Psoas muscle (tissue), 7 donors: ENCODE measurements at regions not wholly inside any gene's neighbourhood (a gene's known extent, or its start where the extent isn't known, plus 50 kb on each side); places are given as distances from the start of the nearest gene placed in this dataset.

Source experiments
- ATAC-seq, 4 donors: fragments of 200-7000 bp; cut with Tn5 transposase; one replicate each; pipeline ENCODE4 v1.9.1; 2020; ENCODE audit warnings: moderate library complexity in 3 of 4, mild to moderate bottlenecking in 2 of 4
- DNase-seq, 2 donors: peaks; one replicate each; pipeline ENCODE4 v3.0.0-alpha.2; 2020
- H3K27ac ChIP-seq: fragments of 200-600 bp; one replicate; pipeline ENCODE4 v1.8.0; 2022
- H3K27me3 ChIP-seq, 3 donors: fragments of 200-600 bp in 1 of 3; one replicate each; pipeline versions ENCODE4 v1.6.1 to v1.8.0; 2013 to 2022; ENCODE audit warnings: low read length in 2 of 3, mild to moderate bottlenecking in 2 of 3, moderate library complexity in 1 of 3; ENCODE audit not compliant: insufficient read depth in 3 of 3
- H3K36me3 ChIP-seq, 2 donors: fragments of 200-600 bp in 1 of 2; one replicate each; pipeline versions ENCODE4 v1.6.1 to v1.8.0; 2013 to 2022; ENCODE audit warnings: low read depth in 1 of 2, mild to moderate bottlenecking in 1 of 2, moderate library complexity in 1 of 2; ENCODE audit not compliant: insufficient read depth in 1 of 2
- H3K4me1 ChIP-seq: fragments of 200-600 bp; one replicate; pipeline ENCODE4 v1.8.0; 2022
- H3K4me3 ChIP-seq: fragments of 200-600 bp; one replicate; pipeline ENCODE4 v1.8.0; 2022; ENCODE audit warnings: mild to moderate bottlenecking
- H3K9me3 ChIP-seq: fragments of 200-600 bp; one replicate; pipeline ENCODE4 v1.8.0; 2022
- CTCF ChIP-seq: fragments of 200-600 bp; IDR thresholded peaks from one replicate; pipeline ENCODE4 v1.8.0; 2022; ENCODE audit warnings: antibody characterized with exemption
- WGBS, 3 donors: extraction: QIAGEN DNeasy Blood & Tissue Kit; methylation state at CpG; one replicate each; pipeline versions ENCODE4 v1.1.6 to v1.1.7; 2013; 5-methylcytosine and 5-hydroxymethylcytosine counted together
- intact Hi-C, 2 donors: fragments of 100-400 bp; cut with DNase I; formaldehyde crosslinking; loops; one replicate each; pipeline versions ENCODE4 v1.11.0 to v1.14.2; 2022
- donor health status: healthy with polysubstance abuse.
- donor health status: DM: no; HTN: no; CAD: no; lungs with moderate emphysema.
- donor health status: Bipolar disorder and iron deficiency.
- donor health status: healthy.
- donor health status: DM: yes; HTN: yes; CAD: no.
- donor health status: DM: no; HTN: no; CAD: no.
- donor health status: DM: yes; HTN: yes; CAD: no.

- intact Hi-C loops, result no loop called here
- no peaks in the 10 kb centered on the region for H3K36me3 ChIP-seq
- H3K4me3 ChIP-seq, result no peak overlapping the region
- H3K27me3 ChIP-seq, result peaks cover 0 to 2% (median 0%) of the 10 kb centered on the region in 3 donors
- no peaks in the 10 kb centered on the region for H3K9me3 ChIP-seq
- no peak for DNase-seq
- H3K4me1 ChIP-seq, result no peaks in the 10 kb centered on the region
- TF ChIP-seq CTCF, result no peak
- ATAC-seq, result no peak
- WGBS, 3 donors, result 78 to 80% (median 78%) methylated on average over 10 of the region's 10 CpGs
- no peak overlapping the region for H3K27ac ChIP-seq
Measured at GRCh38 chr10:8435186-8436055, 380.9 kb downstream of the GATA3 start.

GRCh38 chr10:8437896-8438295, 383.4 kb downstream of the GATA3 start:
- H3K4me1 ChIP-seq, result no peaks in the 10 kb centered on the region
- WGBS, 3 donors, result 89 to 90% (median 89%) methylated on average over 3 of the region's 3 CpGs
- peaks cover 0 to 2% (median 0%) of the 10 kb centered on the region in 3 donors for H3K27me3 ChIP-seq
- H3K9me3 ChIP-seq, result no peaks in the 10 kb centered on the region
- no peak for ATAC-seq
- intact Hi-C loops, result no loop called here
- no peak overlapping the region for H3K27ac ChIP-seq
- no peak overlapping the region for H3K4me3 ChIP-seq
- TF ChIP-seq CTCF, result no peak
- no peaks in the 10 kb centered on the region for H3K36me3 ChIP-seq
- no peak for DNase-seq

GRCh38 chr10:8438603-8439002, 384.1 kb downstream of the GATA3 start:
- no peak overlapping the region for H3K27ac ChIP-seq
- ATAC-seq, result no peak
- 50 to 57% (median 53%) methylated on average over 3 of the region's 3 CpGs for WGBS, 3 donors
- no peak for TF ChIP-seq CTCF
- no peak overlapping the region for H3K4me3 ChIP-seq
- no peaks in the 10 kb centered on the region for H3K36me3 ChIP-seq
- peaks cover 0 to 2% (median 0%) of the 10 kb centered on the region in 3 donors for H3K27me3 ChIP-seq
- no peaks in the 10 kb centered on the region for H3K9me3 ChIP-seq
- intact Hi-C loops, result no loop called here
- no peaks in the 10 kb centered on the region for H3K4me1 ChIP-seq
- DNase-seq, result no peak

- WGBS, 3 donors, result 67 to 86% (median 74%) methylated on average over 1 of the region's 1 CpG
Measured at GRCh38 chr10:8439040-8439439, 384.6 kb downstream of the GATA3 start.

More at GRCh38 chr10:8439040-8439439, 384.6 kb downstream of the GATA3 start:
- H3K27me3 ChIP-seq, result peaks cover 0 to 2% (median 0%) of the 10 kb centered on the region in 3 donors
- H3K9me3 ChIP-seq, result no peaks in the 10 kb centered on the region
- ATAC-seq, result no peak
- intact Hi-C loops, result no loop called here
- DNase-seq, result no peak
- H3K27ac ChIP-seq, result no peak overlapping the region
- TF ChIP-seq CTCF, result no peak
- H3K36me3 ChIP-seq, result no peaks in the 10 kb centered on the region
- no peak overlapping the region for H3K4me3 ChIP-seq
- no peaks in the 10 kb centered on the region for H3K4me1 ChIP-seq
